ENCODE measurements at regions not wholly inside any gene's neighbourhood (a gene's known extent, or its start where the extent isn't known, plus 50 kb on each side); places are given as distances from the start of the nearest gene placed in this dataset.

DNA sequence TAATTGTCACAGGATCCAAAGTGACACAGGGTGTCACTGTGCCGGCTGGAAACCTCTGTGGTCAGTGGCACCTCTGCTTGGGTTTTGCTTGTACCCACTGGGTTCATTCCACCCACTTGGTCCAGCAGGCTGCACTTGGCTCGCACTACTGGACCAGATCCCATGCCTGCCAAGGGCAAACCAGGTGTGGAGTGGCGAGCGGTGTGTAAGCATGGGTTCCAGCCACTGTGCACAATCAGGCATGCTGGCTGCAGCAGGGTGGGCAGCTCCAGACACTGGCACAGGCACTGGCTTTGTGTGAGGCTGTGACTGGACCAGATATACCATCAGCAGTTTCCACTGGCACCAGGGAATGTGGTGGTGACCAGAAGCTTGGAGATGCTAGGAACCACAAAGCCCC, 261.4 kb downstream of the KCNA4 start:
- Histone ChIP-seq H3K9ac (ENCODE audit: low read length) (no peak overlapping the region), H3K9me2 (replicated peaks; ENCODE audit: insufficient read depth, low read length) (no peaks in the 10 kb centered on the region; the same call in 1 of the 2 replicates), H3K4me3 (ENCODE audit: insufficient read depth, low read length, poor library complexity, severe bottlenecking) (no peak overlapping the region), H2AFZ (ENCODE audit: low read depth, low read length, severe bottlenecking) (no peak overlapping the region), H3F3A (ENCODE audit: insufficient read depth) (no peaks in the 10 kb centered on the region), H3K9me3 (ENCODE audit: insufficient read depth, low read length) (no peaks in the 10 kb centered on the region; the same call in 1 of the 2 replicates), H3K27me3 (ENCODE audit: low read length) (no peaks in the 10 kb centered on the region), H3K4me2 (ENCODE audit: low read depth, low read length, poor library complexity, severe bottlenecking) (no peak overlapping the region), H3K36me3 (ENCODE audit: low read length) (no peaks in the 10 kb centered on the region), H4K20me1 (ENCODE audit: low read depth, low read length) (no peaks in the 10 kb centered on the region), H3K27ac (ENCODE audit: low read depth, low read length) (no peak overlapping the region), H3K79me2 (ENCODE audit: insufficient read depth, low read length) (no peaks in the 10 kb centered on the region)
- TF ChIP-seq EZH2phosphoT487 (conservative IDR thresholded peaks at IDR 0.05; ENCODE audit: low read length): no peak
- no peak for TF ChIP-seq CTCF (IDR thresholded peaks at IDR 0.05; ENCODE audit: insufficient read depth, low read length, poor library complexity, severe bottlenecking)

DNA sequence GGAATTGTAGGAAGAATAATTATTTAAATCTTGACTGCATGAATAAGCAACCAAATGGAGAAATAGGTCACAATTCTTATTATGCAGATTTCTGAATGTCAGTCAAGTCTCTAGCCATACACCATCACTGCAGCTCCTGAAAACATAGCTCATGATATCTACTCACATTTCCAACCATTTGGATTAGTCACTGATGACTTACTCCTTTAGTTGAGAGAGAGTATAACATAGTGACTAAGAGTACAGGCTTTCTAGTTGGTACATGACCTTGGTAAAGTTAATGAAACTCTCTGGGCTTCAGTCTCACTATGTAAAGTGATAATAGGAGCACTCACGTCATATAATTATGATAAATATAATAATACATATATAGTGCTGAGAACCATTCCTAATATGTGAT, 265.2 kb downstream of the KCNA4 start:
- no peak overlapping the region for H3K4me2 ChIP-seq (ENCODE audit: low read depth, low read length, poor library complexity, severe bottlenecking)
- H3K4me3 ChIP-seq (ENCODE audit: insufficient read depth, low read length, poor library complexity, severe bottlenecking): no peak overlapping the region
- no peaks in the 10 kb centered on the region for H3K79me2 ChIP-seq (ENCODE audit: insufficient read depth, low read length)
- no peaks in the 10 kb centered on the region; the same call in 1 of the 2 replicates for H3K9me3 ChIP-seq (ENCODE audit: insufficient read depth, low read length)
- H3K9ac ChIP-seq (ENCODE audit: low read length): no peak overlapping the region
- no peaks in the 10 kb centered on the region; the same call in 1 of the 2 replicates for H3K9me2 ChIP-seq (replicated peaks; ENCODE audit: insufficient read depth, low read length)
- H3K27me3 ChIP-seq (ENCODE audit: low read length): no peaks in the 10 kb centered on the region
- TF ChIP-seq CTCF (IDR thresholded peaks at IDR 0.05; ENCODE audit: insufficient read depth, low read length, poor library complexity, severe bottlenecking): no peak
- TF ChIP-seq EZH2phosphoT487 (conservative IDR thresholded peaks at IDR 0.05; ENCODE audit: low read length): no peak
- H4K20me1 ChIP-seq (ENCODE audit: low read depth, low read length): no peaks in the 10 kb centered on the region
- H2AFZ ChIP-seq (ENCODE audit: low read depth, low read length, severe bottlenecking): no peak overlapping the region
- no peak overlapping the region for H3K27ac ChIP-seq (ENCODE audit: low read depth, low read length)
- no peaks in the 10 kb centered on the region for H3K36me3 ChIP-seq (ENCODE audit: low read length)
- H3F3A ChIP-seq (ENCODE audit: insufficient read depth): no peaks in the 10 kb centered on the region

DNA sequence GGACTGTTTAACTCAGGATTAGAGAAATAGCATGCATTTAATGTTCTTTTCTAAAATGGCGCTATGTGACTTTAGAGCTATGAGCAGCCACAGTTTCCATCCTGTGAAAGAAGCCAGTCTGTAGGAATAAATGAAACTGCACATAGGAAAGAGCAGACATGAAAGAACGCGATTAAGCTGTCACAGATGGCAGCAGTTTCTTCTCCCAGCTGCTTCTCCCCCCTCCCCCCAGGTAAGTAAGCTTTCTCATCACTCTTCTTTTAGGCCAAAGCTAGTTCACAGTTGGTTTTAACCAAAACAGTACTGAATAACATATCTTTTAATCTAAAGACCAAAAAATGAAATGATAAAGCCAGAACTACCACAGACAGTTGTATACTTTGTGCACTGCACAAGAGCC, 266.4 kb downstream of the KCNA4 start:
- H3K27ac ChIP-seq (ENCODE audit: low read depth, low read length): no peak overlapping the region
- H3K9ac ChIP-seq (ENCODE audit: low read length): no peak overlapping the region
- H3K27me3 ChIP-seq (ENCODE audit: low read length): no peaks in the 10 kb centered on the region
- H3K4me3 ChIP-seq (ENCODE audit: insufficient read depth, low read length, poor library complexity, severe bottlenecking): no peak overlapping the region
- H3K9me3 ChIP-seq (ENCODE audit: insufficient read depth, low read length): no peaks in the 10 kb centered on the region; the same call in 1 of the 2 replicates
- H3K9me2 ChIP-seq (replicated peaks; ENCODE audit: insufficient read depth, low read length): no peaks in the 10 kb centered on the region; the same call in 1 of the 2 replicates
- TF ChIP-seq CTCF (IDR thresholded peaks at IDR 0.05; ENCODE audit: insufficient read depth, low read length, poor library complexity, severe bottlenecking): no peak
- no peak for TF ChIP-seq EZH2phosphoT487 (conservative IDR thresholded peaks at IDR 0.05; ENCODE audit: low read length)
- H3K79me2 ChIP-seq (ENCODE audit: insufficient read depth, low read length): no peaks in the 10 kb centered on the region
- H3K4me2 ChIP-seq (ENCODE audit: low read depth, low read length, poor library complexity, severe bottlenecking): no peak overlapping the region
- H3F3A ChIP-seq (ENCODE audit: insufficient read depth): no peaks in the 10 kb centered on the region
- H4K20me1 ChIP-seq (ENCODE audit: low read depth, low read length): no peaks in the 10 kb centered on the region
- no peak overlapping the region for H2AFZ ChIP-seq (ENCODE audit: low read depth, low read length, severe bottlenecking)
- no peaks in the 10 kb centered on the region for H3K36me3 ChIP-seq (ENCODE audit: low read length)

Measured in SU-DHL-6 (cell line).